SU-DHL-6 (cell line): ENCODE measurements at regions not wholly inside any gene's neighbourhood (a gene's known extent, or its start where the extent isn't known, plus 50 kb on each side); places are given as distances from the start of the nearest gene placed in this dataset.

Experiments
- H2AFZ ChIP-seq: fragments of 200-600 bp; sonication (generic); 2 replicates; pipeline ENCODE4 v1.6.1; 2014; ENCODE audit warnings: low read depth, mild to moderate bottlenecking, moderate library complexity, mixed read lengths, antibody characterized with exemption, low read length; ENCODE audit not compliant: severe bottlenecking
- H3F3A ChIP-seq: fragments of 200-600 bp; shearing (Covaris generic); 2 replicates; pipeline ENCODE4 v1.6.0; 2016; ENCODE audit warnings: antibody characterized with exemption, mild to moderate bottlenecking; ENCODE audit not compliant: insufficient read depth
- H3K27ac ChIP-seq: fragments of 200-600 bp; sonication (generic); 2 replicates; pipeline ENCODE4 v1.5.1; 2016; ENCODE audit warnings: low read depth, mild to moderate bottlenecking, low read length, moderate library complexity, mixed read lengths
- H3K27me3 ChIP-seq: fragments of 200-600 bp; sonication (generic), shearing (Covaris generic); 2 replicates; pipeline ENCODE4 v1.6.0; 2014; ENCODE audit warnings: mild to moderate bottlenecking, low read length
- H3K36me3 ChIP-seq: fragments of 200-600 bp; sonication (generic); 2 replicates; pipeline ENCODE4 v1.6.1; 2014; ENCODE audit warnings: mild to moderate bottlenecking, low read length, mixed read lengths
- H3K4me2 ChIP-seq: fragments of 300-600, 200-600 bp; shearing (Covaris generic), sonication (generic); 2 replicates; pipeline ENCODE4 v1.6.0; 2014; ENCODE audit warnings: low read length, low read depth, mild to moderate bottlenecking; ENCODE audit not compliant: poor library complexity, severe bottlenecking
- H3K4me3 ChIP-seq: fragments of 200-600 bp; sonication (generic); 2 replicates; pipeline ENCODE4 v1.5.1; 2014; ENCODE audit warnings: antibody characterized with exemption, low read length, mild to moderate bottlenecking, mixed read lengths; ENCODE audit not compliant: insufficient read depth, poor library complexity, severe bottlenecking
- H3K79me2 ChIP-seq: fragments of 200-600 bp; sonication (generic); 2 replicates; pipeline ENCODE4 v1.6.1; 2014; ENCODE audit warnings: mild to moderate bottlenecking, low read length, moderate library complexity; ENCODE audit not compliant: insufficient read depth
- H3K9ac ChIP-seq: fragments of 200-600 bp; sonication (generic); 2 replicates; pipeline ENCODE4 v1.7.0; 2014; ENCODE audit warnings: mild to moderate bottlenecking, low read length
- H3K9me2 ChIP-seq: fragments of 200-600 bp; sonication (generic); replicated peaks from 2 replicates; pipeline ENCODE4 v1.6.1; 2014; ENCODE audit warnings: low read length; ENCODE audit not compliant: insufficient read depth
- H3K9me3 ChIP-seq: fragments of 200-600 bp; sonication (generic); 2 replicates; pipeline ENCODE4 v1.6.1; 2014; ENCODE audit warnings: low read length, mixed read lengths; ENCODE audit not compliant: insufficient read depth
- H4K20me1 ChIP-seq: fragments of 200-600 bp; sonication (generic); 2 replicates; pipeline ENCODE4 v1.6.1; 2014; ENCODE audit warnings: low read depth, mild to moderate bottlenecking, antibody characterized with exemption, low read length, moderate library complexity, mixed read lengths
- EZH2phosphoT487 ChIP-seq: fragments of 200-600 bp; sonication (generic), shearing (Covaris generic); conservative IDR thresholded peaks from 2 replicates; pipeline ENCODE4 v1.6.1; 2018; ENCODE audit warnings: mild to moderate bottlenecking, antibody characterized with exemption, low read length, moderate library complexity, mixed read lengths
- TF ChIP-seq, protein P1 (sequence below): fragments of 200-600 bp; sonication (generic); IDR thresholded peaks from one replicate; pipeline ENCODE4 v1.5.1; 2017; ENCODE audit warnings: antibody characterized with exemption, mild to moderate bottlenecking, low read length, moderate library complexity; ENCODE audit not compliant: insufficient read depth, poor library complexity, severe bottlenecking

GRCh38 chr14:97592341-97592980, 795.3 kb downstream of the VRK1 start:
- no peak overlapping the region for H3K4me2 ChIP-seq
- TF ChIP-seq EZH2phosphoT487 = no peak
- TF ChIP-seq, protein P1, sequence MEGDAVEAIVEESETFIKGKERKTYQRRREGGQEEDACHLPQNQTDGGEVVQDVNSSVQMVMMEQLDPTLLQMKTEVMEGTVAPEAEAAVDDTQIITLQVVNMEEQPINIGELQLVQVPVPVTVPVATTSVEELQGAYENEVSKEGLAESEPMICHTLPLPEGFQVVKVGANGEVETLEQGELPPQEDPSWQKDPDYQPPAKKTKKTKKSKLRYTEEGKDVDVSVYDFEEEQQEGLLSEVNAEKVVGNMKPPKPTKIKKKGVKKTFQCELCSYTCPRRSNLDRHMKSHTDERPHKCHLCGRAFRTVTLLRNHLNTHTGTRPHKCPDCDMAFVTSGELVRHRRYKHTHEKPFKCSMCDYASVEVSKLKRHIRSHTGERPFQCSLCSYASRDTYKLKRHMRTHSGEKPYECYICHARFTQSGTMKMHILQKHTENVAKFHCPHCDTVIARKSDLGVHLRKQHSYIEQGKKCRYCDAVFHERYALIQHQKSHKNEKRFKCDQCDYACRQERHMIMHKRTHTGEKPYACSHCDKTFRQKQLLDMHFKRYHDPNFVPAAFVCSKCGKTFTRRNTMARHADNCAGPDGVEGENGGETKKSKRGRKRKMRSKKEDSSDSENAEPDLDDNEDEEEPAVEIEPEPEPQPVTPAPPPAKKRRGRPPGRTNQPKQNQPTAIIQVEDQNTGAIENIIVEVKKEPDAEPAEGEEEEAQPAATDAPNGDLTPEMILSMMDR = no peak
- no peak overlapping the region for H3K9ac ChIP-seq
- no peak overlapping the region for H2AFZ ChIP-seq
- H4K20me1 ChIP-seq = no peaks in the 10 kb centered on the region
- H3K27me3 ChIP-seq = no peaks in the 10 kb centered on the region
- no peaks in the 10 kb centered on the region for H3K79me2 ChIP-seq
- H3K9me3 ChIP-seq = no peaks in the 10 kb centered on the region
- H3K36me3 ChIP-seq = no peaks in the 10 kb centered on the region
- H3K27ac ChIP-seq = no peak overlapping the region
- H3K9me2 ChIP-seq = no peaks in the 10 kb centered on the region; the same call in 1 of the 2 replicates
- no peaks in the 10 kb centered on the region for H3F3A ChIP-seq
- H3K4me3 ChIP-seq = no peak overlapping the region

- no peaks in the 10 kb centered on the region for H3K79me2 ChIP-seq
- no peak overlapping the region for H2AFZ ChIP-seq
- H4K20me1 ChIP-seq = no peaks in the 10 kb centered on the region
- no peak overlapping the region for H3K4me3 ChIP-seq
- no peak overlapping the region for H3K4me2 ChIP-seq
- no peaks in the 10 kb centered on the region; the same call in 1 of the 2 replicates for H3K9me2 ChIP-seq
- H3F3A ChIP-seq = no peaks in the 10 kb centered on the region
- no peak overlapping the region for H3K9ac ChIP-seq
- H3K9me3 ChIP-seq = no peaks in the 10 kb centered on the region
- TF ChIP-seq, protein P1 = no peak
- no peaks in the 10 kb centered on the region for H3K27me3 ChIP-seq
- no peak overlapping the region for H3K27ac ChIP-seq
- H3K36me3 ChIP-seq = no peaks in the 10 kb centered on the region
Observed at GRCh38 chr14:97594306-97594705, 797.1 kb downstream of the VRK1 start.

DNA sequence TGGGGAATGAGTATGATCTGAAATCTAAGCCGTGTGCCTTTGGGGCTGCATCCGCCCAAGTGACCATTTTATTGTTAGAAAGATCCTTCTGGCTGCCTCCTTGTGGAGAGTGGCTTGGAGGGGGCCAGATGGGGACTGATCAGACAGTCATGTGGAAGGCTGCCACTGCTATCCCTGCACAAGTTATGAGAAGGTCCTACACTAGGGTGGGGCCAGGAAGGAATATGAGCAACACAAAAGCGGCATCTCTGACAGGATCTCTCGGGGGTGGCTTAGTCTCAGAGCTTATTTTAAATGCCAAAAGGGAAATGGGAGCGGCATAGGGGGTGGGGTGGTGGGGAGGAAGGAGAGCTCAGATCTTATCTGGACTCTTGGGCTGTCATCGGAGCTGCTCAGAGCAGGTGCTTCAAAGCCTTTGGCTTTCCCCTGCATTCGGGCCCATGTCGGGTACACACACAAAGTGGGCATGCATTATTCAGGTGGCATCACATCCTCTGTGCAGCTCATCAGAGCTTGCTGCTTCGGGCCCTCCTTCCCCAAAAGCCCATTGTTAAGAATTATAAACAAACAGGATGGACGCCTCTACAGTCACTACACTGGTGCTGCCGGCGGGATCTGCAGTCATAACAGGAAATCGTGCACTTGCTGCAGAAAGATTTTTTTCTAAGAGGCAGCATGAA, 805.4 kb downstream of the VRK1 start:
- no peaks in the 10 kb centered on the region for H3K79me2 ChIP-seq
- H3K9me2 ChIP-seq = no peaks in the 10 kb centered on the region
- H3F3A ChIP-seq = no peaks in the 10 kb centered on the region
- no peak for TF ChIP-seq EZH2phosphoT487
- TF ChIP-seq, protein P1 = no peak
- H2AFZ ChIP-seq = no peak overlapping the region
- no peaks in the 10 kb centered on the region for H3K36me3 ChIP-seq
- no peaks in the 10 kb centered on the region for H4K20me1 ChIP-seq
- no peak overlapping the region for H3K27ac ChIP-seq
- no peak overlapping the region for H3K9ac ChIP-seq
- H3K27me3 ChIP-seq = no peaks in the 10 kb centered on the region; the same call in 1 of the 2 replicates
- no peak overlapping the region for H3K4me2 ChIP-seq
- no peaks in the 10 kb centered on the region for H3K9me3 ChIP-seq
- H3K4me3 ChIP-seq = no peak overlapping the region
